KMS-11 (cell line): ENCODE measurements at regions not wholly inside any gene's neighbourhood (a gene's known extent, or its start where the extent isn't known, plus 50 kb on each side); places are given as distances from the start of the nearest gene placed in this dataset.

Experiments
- H2AFZ ChIP-seq: fragments of 200-600 bp; sonication (generic); 2 replicates; pipeline ENCODE4 v1.6.1; 2016; ENCODE audit warnings: antibody characterized with exemption, mixed run types, low read depth
- H3K27ac ChIP-seq: fragments of 200-600 bp; sonication (generic); 2 replicates; pipeline ENCODE4 v1.6.1; 2016; ENCODE audit warnings: mild to moderate bottlenecking, mixed run types
- H3K27me3 ChIP-seq: fragments of 200-600 bp; sonication (generic); 2 replicates; pipeline ENCODE4 v1.6.1; 2017; ENCODE audit warnings: mild to moderate bottlenecking, low read depth, mixed run types, moderate library complexity; ENCODE audit not compliant: insufficient read depth
- H3K36me3 ChIP-seq: fragments of 200-600 bp; sonication (generic); 2 replicates; pipeline ENCODE4 v1.6.1; 2017; ENCODE audit warnings: mild to moderate bottlenecking, mixed run types; ENCODE audit not compliant: insufficient read depth
- H3K4me1 ChIP-seq: fragments of 200-600 bp; sonication (generic); 2 replicates; pipeline ENCODE4 v1.6.1; 2016; ENCODE audit warnings: mild to moderate bottlenecking, low read depth, mixed run types; ENCODE audit not compliant: poor library complexity, severe bottlenecking
- H3K4me2 ChIP-seq: fragments of 200-600 bp; sonication (generic); 2 replicates; pipeline ENCODE4 v1.7.0; 2016; ENCODE audit warnings: mild to moderate bottlenecking, mixed run types
- H3K4me3 ChIP-seq: fragments of 200-600 bp; sonication (generic); IDR thresholded peaks from 2 replicates; pipeline ENCODE4 v1.6.1; 2017; ENCODE audit warnings: low read depth, low read length, mixed read lengths; ENCODE audit not compliant: insufficient read depth
- H3K79me2 ChIP-seq: fragments of 200-600 bp; sonication (generic); 2 replicates; pipeline ENCODE4 v1.6.1; 2016; ENCODE audit warnings: low read depth, mixed run types; ENCODE audit not compliant: insufficient read depth
- H3K9ac ChIP-seq: fragments of 200-600 bp; sonication (generic); 2 replicates; pipeline ENCODE4 v1.6.1; 2016; ENCODE audit warnings: mild to moderate bottlenecking, mixed run types
- H4K20me1 ChIP-seq: fragments of 200-600 bp; sonication (generic); 2 replicates; pipeline ENCODE4 v1.6.1; 2016; ENCODE audit warnings: mild to moderate bottlenecking, mixed run types; ENCODE audit not compliant: insufficient read depth
- TF ChIP-seq, protein P1 (sequence below): fragments of 200-600 bp; sonication (generic); conservative IDR thresholded peaks from 2 replicates; pipeline ENCODE4 v1.6.1; 2017; ENCODE audit warnings: low read depth, mild to moderate bottlenecking, antibody characterized with exemption, low read length, moderate library complexity, mixed read lengths

DNA sequence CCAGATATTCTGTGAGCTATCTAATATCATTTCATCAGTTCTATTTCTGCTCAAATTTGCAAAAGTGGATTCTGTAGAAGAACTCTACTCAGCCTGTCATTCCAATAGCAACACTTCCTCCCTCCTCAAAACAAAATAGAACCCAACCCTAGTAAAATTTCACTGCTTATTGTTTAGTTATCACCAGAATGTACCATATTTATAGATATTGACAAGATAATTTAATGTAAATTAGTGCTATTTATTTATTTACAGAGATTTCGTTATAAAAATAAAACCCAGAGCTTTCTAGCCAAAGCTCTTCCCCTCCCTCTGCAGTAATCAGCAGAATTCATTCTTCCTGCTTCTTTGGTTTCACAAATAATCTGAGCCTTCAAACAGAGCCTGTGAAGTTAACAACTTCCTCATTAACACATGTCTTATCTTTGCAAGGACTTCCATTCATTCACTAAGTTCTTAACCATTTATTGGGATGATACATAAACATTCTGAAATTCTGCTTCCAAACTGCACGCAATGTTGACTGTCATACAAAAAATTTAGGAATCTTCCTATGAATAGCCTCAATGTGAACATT, 73.7 kb upstream of the PJA2 start:
- no peaks in the 10 kb centered on the region for H4K20me1 ChIP-seq
- no peaks in the 10 kb centered on the region for H3K79me2 ChIP-seq
- H3K4me1 ChIP-seq = no peaks in the 10 kb centered on the region
- H3K4me2 ChIP-seq = no peak overlapping the region
- TF ChIP-seq, protein P1, sequence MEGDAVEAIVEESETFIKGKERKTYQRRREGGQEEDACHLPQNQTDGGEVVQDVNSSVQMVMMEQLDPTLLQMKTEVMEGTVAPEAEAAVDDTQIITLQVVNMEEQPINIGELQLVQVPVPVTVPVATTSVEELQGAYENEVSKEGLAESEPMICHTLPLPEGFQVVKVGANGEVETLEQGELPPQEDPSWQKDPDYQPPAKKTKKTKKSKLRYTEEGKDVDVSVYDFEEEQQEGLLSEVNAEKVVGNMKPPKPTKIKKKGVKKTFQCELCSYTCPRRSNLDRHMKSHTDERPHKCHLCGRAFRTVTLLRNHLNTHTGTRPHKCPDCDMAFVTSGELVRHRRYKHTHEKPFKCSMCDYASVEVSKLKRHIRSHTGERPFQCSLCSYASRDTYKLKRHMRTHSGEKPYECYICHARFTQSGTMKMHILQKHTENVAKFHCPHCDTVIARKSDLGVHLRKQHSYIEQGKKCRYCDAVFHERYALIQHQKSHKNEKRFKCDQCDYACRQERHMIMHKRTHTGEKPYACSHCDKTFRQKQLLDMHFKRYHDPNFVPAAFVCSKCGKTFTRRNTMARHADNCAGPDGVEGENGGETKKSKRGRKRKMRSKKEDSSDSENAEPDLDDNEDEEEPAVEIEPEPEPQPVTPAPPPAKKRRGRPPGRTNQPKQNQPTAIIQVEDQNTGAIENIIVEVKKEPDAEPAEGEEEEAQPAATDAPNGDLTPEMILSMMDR = no peak
- no peak overlapping the region for H3K27ac ChIP-seq
- H3K4me3 ChIP-seq = no peak overlapping the region
- H3K27me3 ChIP-seq = no peaks in the 10 kb centered on the region
- no peak overlapping the region for H3K9ac ChIP-seq
- H2AFZ ChIP-seq = no peak overlapping the region
- no peaks in the 10 kb centered on the region for H3K36me3 ChIP-seq

DNA sequence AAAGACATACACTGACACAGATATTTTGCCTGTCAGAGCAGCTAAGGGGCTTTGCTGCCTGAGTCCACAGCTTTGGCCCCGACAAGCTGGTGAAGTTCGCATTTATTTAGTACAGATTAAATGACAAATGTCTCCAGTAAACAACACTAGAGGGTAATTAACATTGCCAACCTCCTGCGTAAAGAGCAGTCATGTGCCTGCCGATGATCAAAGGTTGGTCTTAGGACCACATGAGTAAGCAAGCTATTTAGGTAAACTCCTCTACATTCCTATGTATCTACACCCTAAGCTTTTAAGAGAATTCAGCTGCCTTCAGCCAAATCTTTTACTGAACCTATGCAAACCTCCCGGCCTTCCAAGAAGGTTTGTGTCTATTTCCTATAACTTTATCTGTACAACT, 73.0 kb upstream of the PJA2 start:
- Histone ChIP-seq H3K79me2 (no peaks in the 10 kb centered on the region), H2AFZ (no peak overlapping the region), H3K4me3 (no peak overlapping the region), H3K27me3 (no peaks in the 10 kb centered on the region), H3K4me1 (no peaks in the 10 kb centered on the region), H3K36me3 (no peaks in the 10 kb centered on the region), H4K20me1 (no peaks in the 10 kb centered on the region), H3K27ac (no peak overlapping the region), H3K9ac (no peak overlapping the region), H3K4me2 (no peak overlapping the region)
- TF ChIP-seq, protein P1 = no peak

DNA sequence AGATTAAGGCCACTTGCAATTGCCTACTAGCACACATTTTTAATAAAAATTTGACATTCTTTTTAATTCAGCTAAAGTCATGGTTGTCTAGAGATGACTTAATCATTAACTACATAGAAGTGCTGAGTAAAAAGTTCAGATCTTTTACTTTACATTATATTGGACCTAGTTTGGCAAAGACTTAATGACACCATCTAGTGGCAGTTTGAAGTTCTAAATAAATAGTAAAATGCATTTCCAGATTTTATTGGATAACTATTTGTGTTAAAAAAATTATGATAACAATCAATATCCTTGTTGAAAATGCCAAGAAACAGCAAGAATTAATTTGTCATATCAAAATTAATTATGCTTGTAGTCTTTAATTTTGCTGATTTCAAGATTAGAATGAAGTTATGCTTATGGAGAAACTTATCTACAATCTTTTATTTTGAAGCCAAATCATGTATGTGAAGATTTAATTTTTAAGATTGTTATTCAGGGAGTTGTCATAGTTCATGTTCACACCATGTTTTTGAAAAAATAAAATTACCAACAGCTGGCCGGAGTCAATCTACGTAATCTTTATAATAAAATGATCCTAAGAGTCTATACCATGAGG, 69.6 kb upstream of the PJA2 start:
- TF ChIP-seq, protein P1 = peak; percentile 49
- Histone ChIP-seq H3K4me2 (no peak overlapping the region), H4K20me1 (no peaks in the 10 kb centered on the region), H3K4me1 (no peaks in the 10 kb centered on the region), H3K4me3 (no peak overlapping the region), H3K27me3 (no peaks in the 10 kb centered on the region), H3K27ac (no peak overlapping the region), H3K36me3 (no peaks in the 10 kb centered on the region), H2AFZ (no peak overlapping the region), H3K9ac (no peak overlapping the region), H3K79me2 (no peaks in the 10 kb centered on the region)

DNA sequence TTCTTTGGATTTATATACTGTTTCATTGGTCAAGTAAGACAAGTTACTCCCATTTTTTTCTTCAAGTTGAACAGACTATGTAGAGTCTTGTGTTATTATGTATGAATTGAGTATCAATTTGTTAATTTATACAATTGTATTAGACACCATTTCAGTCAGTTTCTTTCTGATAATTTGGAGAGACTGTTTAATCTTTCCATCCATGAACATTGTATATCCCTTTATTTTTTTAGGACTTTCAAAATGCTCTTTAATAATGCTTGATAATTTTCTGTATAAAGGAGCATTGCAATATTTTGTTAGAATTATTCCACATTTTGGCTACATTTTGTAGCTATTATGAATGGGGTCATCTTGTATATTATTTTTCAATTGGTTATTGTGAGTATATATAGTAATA, 69.1 kb upstream of the PJA2 start:
- Histone ChIP-seq H3K9ac (no peak overlapping the region), H3K27ac (no peak overlapping the region), H3K79me2 (no peaks in the 10 kb centered on the region), H3K4me2 (no peak overlapping the region), H3K36me3 (no peaks in the 10 kb centered on the region), H3K27me3 (no peaks in the 10 kb centered on the region), H2AFZ (no peak overlapping the region), H4K20me1 (no peaks in the 10 kb centered on the region), H3K4me3 (no peak overlapping the region), H3K4me1 (no peaks in the 10 kb centered on the region)
- TF ChIP-seq, protein P1 = no peak
